HL-60 (cell line): ENCODE measurements at regions not wholly inside any gene's neighbourhood (a gene's known extent, or its start where the extent isn't known, plus 50 kb on each side); places are given as distances from the start of the nearest gene placed in this dataset.

Experiments used
- CTCF ChIP-seq: IDR thresholded peaks from one replicate; pipeline ENCODE4 v1.5.1; 2011; ENCODE audit warnings: low read length, control low read depth, inconsistent platforms; ENCODE audit not compliant: insufficient read depth
- GABPA ChIP-seq: IDR thresholded peaks from 2 replicates; pipeline ENCODE4 v1.6.1; 2012; ENCODE audit warnings: low read depth
- POLR2AphosphoS5 ChIP-seq: IDR thresholded peaks from 2 replicates; pipeline ENCODE4 v1.6.1; 2012; ENCODE audit warnings: low read depth
- SPI1 ChIP-seq: IDR thresholded peaks from 2 replicates; pipeline ENCODE4 v1.6.1; 2012; ENCODE audit warnings: low read depth, mild to moderate bottlenecking, borderline replicate concordance

- TF ChIP-seq CTCF (no peak), SPI1 (no peak), GABPA (no peak), POLR2AphosphoS5 (no peak)
Measured at GRCh38 chr6:20331625-20332024, 70.1 kb upstream of the E2F3 start.
